ENCODE measurements at regions not wholly inside any gene's neighbourhood (a gene's known extent, or its start where the extent isn't known, plus 50 kb on each side); places are given as distances from the start of the nearest gene placed in this dataset.

- CTCF ChIA-PET = interaction anchor here (1.0 kb wide), 1 partner anchor 366 kb away, joined by 3 read pairs; no protein-coding TSS in a partner anchor
- no peak overlapping the region for H3K27ac ChIP-seq
- 0% methylated on average over 1 of the region's 1 CpG for WGBS (ENCODE audit: missing lambda C conversion rate)
- TF ChIP-seq BHLHE40 (IDR thresholded peaks at IDR 0.05; ENCODE audit: low read depth, low read length) (no peak), ZFP36 (IDR thresholded peaks at IDR 0.05; ENCODE audit: borderline replicate concordance, partially characterized antibody) (no peak), KDM1A (IDR thresholded peaks at IDR 0.05; ENCODE audit: low read depth) (no peak), BCL3 (IDR thresholded peaks at IDR 0.05) (no peak), POLR2A (IDR thresholded peaks at IDR 0.05; ENCODE audit: low read length) (no peak), JUNB (IDR thresholded peaks at IDR 0.05) (no peak), MAX (IDR thresholded peaks at IDR 0.05) (no peak), PBX3 (IDR thresholded peaks at IDR 0.05) (no peak), ZSCAN20 (CRISPR knock-in tag; IDR thresholded peaks at IDR 0.05) (no peak), ZC3H11A (IDR thresholded peaks at IDR 0.05) (no peak), HES2 (IDR thresholded peaks at IDR 0.05) (no peak), RCOR1 (IDR thresholded peaks at IDR 0.05; ENCODE audit: low read depth, low read length) (no peak), HOXB13 (CRISPR knock-in tag; IDR thresholded peaks at IDR 0.05; ENCODE audit: low read depth) (no peak), HDAC2 (IDR thresholded peaks at IDR 0.05) (no peak), NFE2L2 (conservative IDR thresholded peaks at IDR 0.05; ENCODE audit: low read length) (no peak), JUN (IDR thresholded peaks at IDR 0.05) (no peak), CBX8 (IDR thresholded peaks at IDR 0.05) (no peak), KDM5A (IDR thresholded peaks at IDR 0.05) (no peak), RARB (CRISPR knock-in tag; IDR thresholded peaks at IDR 0.05) (no peak), USF2 (IDR thresholded peaks at IDR 0.05) (no peak)
- no peaks in the 10 kb centered on the region for H3K9me3 ChIP-seq
- H3K4me1 ChIP-seq = no peaks in the 10 kb centered on the region
- no peak for FAIRE-seq
- no peak overlapping the region for H3K4me3 ChIP-seq
- no peak overlapping the region for H3K4me2 ChIP-seq
- no peak for DNase-seq (ENCODE audit: low read depth in 1 of 2, low spot score in 1 of 2)
- ATAC-seq = no peak
- POLR2A ChIA-PET = no interaction called here
These were observed 73.0 kb downstream of the NEUROD6 start for GRCh38 chr7:31267486-31267885.

GRCh38 chr7:31263338-31263737 is 77.2 kb downstream of the NEUROD6 start:
- ChIA-PET CTCF (no interaction called here), POLR2A (no interaction called here)
- H3K9me3 ChIP-seq = no peaks in the 10 kb centered on the region
- H3K4me3 ChIP-seq = no peak overlapping the region
- no peaks in the 10 kb centered on the region for H3K4me1 ChIP-seq
- no peak for DNase-seq (ENCODE audit: low read depth in 1 of 2, low spot score in 1 of 2)
- TF ChIP-seq MAFK (IDR thresholded peaks at IDR 0.05; ENCODE audit: partially characterized antibody) (no peak), BCL3 (IDR thresholded peaks at IDR 0.05) (no peak), PHF8 (IDR thresholded peaks at IDR 0.05; ENCODE audit: borderline replicate concordance, low read depth) (no peak), NR3C1 (IDR thresholded peaks at IDR 0.05) (no peak), ZNF302 (CRISPR knock-in tag; IDR thresholded peaks at IDR 0.05) (no peak), RAD21 (conservative IDR thresholded peaks at IDR 0.05 in 1 of 2, IDR thresholded peaks at IDR 0.05 in 1 of 2) (no peak), GATA3 (IDR thresholded peaks at IDR 0.05; ENCODE audit: borderline replicate concordance) (no peak), CBX8 (IDR thresholded peaks at IDR 0.05) (no peak), CEBPB (IDR thresholded peaks at IDR 0.05) (no peak), JUNB (IDR thresholded peaks at IDR 0.05) (no peak), MAX (IDR thresholded peaks at IDR 0.05) (no peak), HES2 (IDR thresholded peaks at IDR 0.05) (no peak), PBX3 (IDR thresholded peaks at IDR 0.05) (no peak), ELK1 (IDR thresholded peaks at IDR 0.05; ENCODE audit: low read depth, low read length) (no peak), EHMT2 (IDR thresholded peaks at IDR 0.05; ENCODE audit: low read depth) (no peak)
- H3K27ac ChIP-seq = no peak overlapping the region
- no peak for ATAC-seq
- 2% methylated on average over 2 of the region's 2 CpGs for WGBS (ENCODE audit: missing lambda C conversion rate)
- H3K4me2 ChIP-seq = no peak overlapping the region
- FAIRE-seq = peak; percentile 28

All from A549 (cell line).